ENCODE measurements at regions not wholly inside any gene's neighbourhood (a gene's known extent, or its start where the extent isn't known, plus 50 kb on each side); places are given as distances from the start of the nearest gene placed in this dataset.

GRCh38 chr7:9869151-9869550 lies 1104.5 kb upstream of the PHF14 start:
- no peak for TF ChIP-seq EZH2 (IDR thresholded peaks at IDR 0.05; ENCODE audit: borderline replicate concordance, low read length)
- TF ChIP-seq CTCF (conservative IDR thresholded peaks at IDR 0.05 in 1 of 2, IDR thresholded peaks at IDR 0.05 in 1 of 2; ENCODE audit: extremely low read depth in 1 of 2, insufficient read depth in 1 of 2, low read depth in 1 of 2, low read length in 2 of 2): no peak

Data from mammary epithelial cell (primary cell).